CD4-positive, alpha-beta T cell (primary cell): ENCODE measurements at regions not wholly inside any gene's neighbourhood (a gene's known extent, or its start where the extent isn't known, plus 50 kb on each side); places are given as distances from the start of the nearest gene placed in this dataset.

ENCODE experiments used
- ATAC-seq: fragments of 200-7000 bp; cut with Tn5 transposase; one replicate; pipeline ENCODE4 v1.10.0; 2022; ENCODE audit warnings: mild to moderate bottlenecking; ENCODE audit not compliant: poor library complexity
- CTCF ChIA-PET: fragments of 350-600 bp; sonication (Branson Sonifier 250); formaldehyde crosslinking; loops from one replicate; lab custom pipeline; 2021; ENCODE audit warnings: antibody characterized with exemption, inconsistent platforms; lab: Charles Lee
- POLR2A ChIA-PET: fragments of 350-600 bp; sonication (Branson Sonifier 250); formaldehyde crosslinking; loops from one replicate; lab custom pipeline; 2021; ENCODE audit warnings: antibody characterized with exemption, inconsistent platforms; lab: Charles Lee
- DNase-seq, 14 experiments: peaks; one replicate each; pipeline ENCODE4 v3.0.0-alpha.2; 2013 to 2020; ENCODE audit warnings: mixed read lengths in 2 of 14
- H3K27ac ChIP-seq, 2 donors: one replicate each; pipeline versions ENCODE4 v1.5.1 to v1.7.0; 2013; ENCODE audit warnings: low read length in 2 of 2, low read depth in 1 of 2, mild to moderate bottlenecking in 1 of 2
- H3K27me3 ChIP-seq, 2 experiments: 1 replicate in 1 of 2; 2 replicates in 1 of 2; pipeline versions ENCODE4 v1.6.1 to v1.7.0; 2013; ENCODE audit warnings: low read length in 2 of 2, control low read depth in 1 of 2, mild to moderate bottlenecking in 1 of 2, moderate library complexity in 1 of 2; ENCODE audit not compliant: insufficient read depth in 2 of 2, control insufficient read depth in 1 of 2
- H3K36me3 ChIP-seq: one replicate; pipeline ENCODE4 v1.6.1; 2013; ENCODE audit warnings: low read length, control low read depth; ENCODE audit not compliant: insufficient read depth
- H3K4me1 ChIP-seq: one replicate; pipeline ENCODE4 v1.6.1; 2013; ENCODE audit warnings: low read length, control low read depth; ENCODE audit not compliant: insufficient read depth
- H3K4me3 ChIP-seq: one replicate; pipeline ENCODE4 v1.5.1; 2013; ENCODE audit warnings: mild to moderate bottlenecking, low read length, moderate library complexity
- H3K9me3 ChIP-seq, 2 experiments: 1 replicate in 1 of 2; 2 replicates in 1 of 2; pipeline versions ENCODE4 v1.6.1 to v1.7.0; 2013; ENCODE audit warnings: low read length in 2 of 2, mild to moderate bottlenecking in 2 of 2, control low read depth in 1 of 2, moderate library complexity in 1 of 2; ENCODE audit not compliant: control insufficient read depth in 1 of 2, insufficient read depth in 1 of 2
- H3K27ac Mint-ChIP-seq: one replicate; pipeline ENCODE4 v1.8.0; 2020; ENCODE audit warnings: mixed read lengths
- H3K27me3 Mint-ChIP-seq: one replicate; pipeline ENCODE4 v1.8.0; 2021; ENCODE audit warnings: mixed read lengths
- H3K36me3 Mint-ChIP-seq: one replicate; pipeline ENCODE4 v1.8.0; 2021; ENCODE audit warnings: low read depth, mixed read lengths
- H3K4me1 Mint-ChIP-seq: one replicate; pipeline ENCODE4 v1.8.0; 2021; ENCODE audit warnings: low read depth, mixed read lengths
- H3K4me3 Mint-ChIP-seq: one replicate; pipeline ENCODE4 v1.8.0; 2020; ENCODE audit warnings: mild to moderate bottlenecking, mixed read lengths
- H3K9me3 Mint-ChIP-seq: one replicate; pipeline ENCODE4 v1.8.0; 2020; ENCODE audit warnings: mixed read lengths
- intact Hi-C, 2 experiments: fragments of 100-400 bp; cut with DNase I in 1 of 2; cut with micrococcal nuclease in 1 of 2; formaldehyde crosslinking; loops; one replicate each; pipeline versions ENCODE4 v1.15.1 to v1.9.0; 2023 to 2025; cut with DNase I, micrococcal nuclease
- TF ChIP-seq, protein P1 (sequence below): fragments of 200-600 bp; IDR thresholded peaks from one replicate; pipeline ENCODE4 v1.8.0; 2022; ENCODE audit warnings: antibody characterized with exemption, mild to moderate bottlenecking

DNA sequence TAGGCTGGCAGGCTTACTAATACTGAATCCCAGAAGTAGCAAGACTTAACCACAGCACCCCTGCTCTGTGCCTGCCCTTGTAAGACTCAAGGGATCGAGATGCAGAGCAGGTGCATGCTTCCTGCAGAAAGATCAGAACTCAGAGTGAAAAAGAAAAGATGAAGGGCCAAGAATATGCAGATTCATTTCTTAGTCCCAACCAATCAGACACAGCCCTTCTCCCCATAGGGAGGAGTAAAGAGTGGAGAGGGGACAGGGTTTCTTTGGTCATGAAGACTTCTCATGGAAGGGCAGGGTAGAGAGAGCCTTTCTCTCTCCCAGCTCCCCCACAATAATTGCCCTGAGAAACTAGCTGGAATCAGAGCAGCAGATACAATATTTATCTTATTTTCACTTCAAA, 105.6 kb upstream of the MB21D2 start:
- Histone ChIP-seq H3K27me3 (no peaks in the 10 kb centered on the region), H3K4me3 (no peak overlapping the region), H3K27ac (no peak overlapping the region), H3K36me3 (no peaks in the 10 kb centered on the region), H3K4me1 (no peaks in the 10 kb centered on the region), H3K9me3 (no peaks in the 10 kb centered on the region)
- DNase-seq (no peak), ATAC-seq (no peak)
- H3K9me3 Mint-ChIP-seq, result no peaks in the 10 kb centered on the region
- no peaks in the 10 kb centered on the region for H3K36me3 Mint-ChIP-seq
- ChIA-PET POLR2A (no interaction called here), CTCF (no interaction called here)
- intact Hi-C loops, result no loop called here
- H3K4me1 Mint-ChIP-seq, result no peaks in the 10 kb centered on the region
- H3K27ac Mint-ChIP-seq, result no peak overlapping the region
- no peak overlapping the region for H3K4me3 Mint-ChIP-seq
- TF ChIP-seq, protein P1, sequence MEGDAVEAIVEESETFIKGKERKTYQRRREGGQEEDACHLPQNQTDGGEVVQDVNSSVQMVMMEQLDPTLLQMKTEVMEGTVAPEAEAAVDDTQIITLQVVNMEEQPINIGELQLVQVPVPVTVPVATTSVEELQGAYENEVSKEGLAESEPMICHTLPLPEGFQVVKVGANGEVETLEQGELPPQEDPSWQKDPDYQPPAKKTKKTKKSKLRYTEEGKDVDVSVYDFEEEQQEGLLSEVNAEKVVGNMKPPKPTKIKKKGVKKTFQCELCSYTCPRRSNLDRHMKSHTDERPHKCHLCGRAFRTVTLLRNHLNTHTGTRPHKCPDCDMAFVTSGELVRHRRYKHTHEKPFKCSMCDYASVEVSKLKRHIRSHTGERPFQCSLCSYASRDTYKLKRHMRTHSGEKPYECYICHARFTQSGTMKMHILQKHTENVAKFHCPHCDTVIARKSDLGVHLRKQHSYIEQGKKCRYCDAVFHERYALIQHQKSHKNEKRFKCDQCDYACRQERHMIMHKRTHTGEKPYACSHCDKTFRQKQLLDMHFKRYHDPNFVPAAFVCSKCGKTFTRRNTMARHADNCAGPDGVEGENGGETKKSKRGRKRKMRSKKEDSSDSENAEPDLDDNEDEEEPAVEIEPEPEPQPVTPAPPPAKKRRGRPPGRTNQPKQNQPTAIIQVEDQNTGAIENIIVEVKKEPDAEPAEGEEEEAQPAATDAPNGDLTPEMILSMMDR, result no peak
- peaks cover 6% of the 10 kb centered on the region for H3K27me3 Mint-ChIP-seq

DNA sequence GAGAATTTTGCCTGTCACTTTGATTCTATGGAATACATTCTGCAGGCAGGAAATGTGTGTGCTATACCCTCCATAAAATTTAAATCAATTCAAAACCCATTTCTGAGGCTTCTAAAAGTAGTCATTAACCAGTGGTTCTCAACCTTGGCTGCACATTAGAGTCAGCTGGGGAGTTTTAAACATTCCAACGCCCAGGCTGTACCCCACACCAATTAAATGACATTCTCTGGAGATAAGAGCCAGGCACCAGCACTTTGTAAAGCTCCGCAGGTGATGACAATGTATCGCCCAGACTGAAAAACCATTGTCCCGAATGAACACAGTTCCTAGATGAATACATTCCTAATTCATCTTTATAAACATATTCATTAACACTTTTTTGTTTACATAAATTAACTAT, 110.6 kb upstream of the MB21D2 start:
- H3K9me3 ChIP-seq, result no peaks in the 10 kb centered on the region
- H3K27ac ChIP-seq, result no peak overlapping the region
- no peaks in the 10 kb centered on the region for H3K4me1 Mint-ChIP-seq
- H3K36me3 ChIP-seq, result no peaks in the 10 kb centered on the region
- ATAC-seq (no peak), DNase-seq (no peak)
- H3K27ac Mint-ChIP-seq, result no peak overlapping the region
- CTCF ChIA-PET, result interaction anchor here (1.6 kb wide), 1 partner anchor 215 kb away, joined by 3 read pairs; no protein-coding TSS in a partner anchor
- H3K4me3 ChIP-seq, result no peak overlapping the region
- H3K27me3 ChIP-seq, result no peaks in the 10 kb centered on the region
- no peaks in the 10 kb centered on the region for H3K4me1 ChIP-seq
- TF ChIP-seq, protein P1, result no peak
- H3K27me3 Mint-ChIP-seq, result peaks cover 3% of the 10 kb centered on the region
- POLR2A ChIA-PET, result no interaction called here
- intact Hi-C loops, result no loop called here
- H3K9me3 Mint-ChIP-seq, result no peaks in the 10 kb centered on the region
- no peaks in the 10 kb centered on the region for H3K36me3 Mint-ChIP-seq
- no peak overlapping the region for H3K4me3 Mint-ChIP-seq

DNA sequence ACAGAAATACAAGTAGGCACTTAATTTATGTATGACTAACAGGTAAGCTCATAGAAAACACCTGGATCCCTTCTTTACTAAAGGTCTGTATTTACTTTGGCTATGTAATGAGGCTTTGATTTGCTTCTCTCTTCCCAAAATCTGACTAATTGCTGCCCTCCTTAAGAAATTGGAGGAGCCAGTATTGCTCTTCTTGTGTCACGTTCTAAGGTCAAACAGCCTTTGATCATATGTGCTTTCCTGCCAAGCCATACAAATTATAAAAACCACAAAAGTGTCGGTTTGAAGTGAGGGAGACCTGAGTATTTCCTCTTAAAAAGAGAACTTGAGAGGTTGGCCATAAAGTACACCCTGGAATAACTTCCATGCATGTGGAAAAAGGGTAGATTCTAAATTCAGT, 112.1 kb upstream of the MB21D2 start:
- Histone ChIP-seq H3K36me3 (no peaks in the 10 kb centered on the region), H3K4me3 (no peak overlapping the region), H3K4me1 (no peaks in the 10 kb centered on the region), H3K27me3 (no peaks in the 10 kb centered on the region), H3K9me3 (peaks cover 0 to 3% of the 10 kb centered on the region in 2 experiments), H3K27ac (no peak overlapping the region)
- TF ChIP-seq, protein P1, result no peak
- no peak for ATAC-seq
- no peak for DNase-seq
- no peaks in the 10 kb centered on the region for H3K9me3 Mint-ChIP-seq
- H3K27me3 Mint-ChIP-seq, result peaks cover 10% of the 10 kb centered on the region
- intact Hi-C loops, result no loop called here
- ChIA-PET POLR2A (no interaction called here), CTCF (no interaction called here)
- no peaks in the 10 kb centered on the region for H3K4me1 Mint-ChIP-seq
- no peak overlapping the region for H3K4me3 Mint-ChIP-seq
- H3K36me3 Mint-ChIP-seq, result no peaks in the 10 kb centered on the region
- no peak overlapping the region for H3K27ac Mint-ChIP-seq
